ENCODE measurements at regions not wholly inside any gene's neighbourhood (a gene's known extent, or its start where the extent isn't known, plus 50 kb on each side); places are given as distances from the start of the nearest gene placed in this dataset.
"Not testable (repeated sequence)": the region's sequence is repeated elsewhere in the genome, so short reads cannot be mapped to it uniquely, and the experiment has no call there.

- Histone ChIP-seq H3K4me1 (ENCODE audit: control insufficient read depth in 2 of 2, insufficient read depth in 2 of 2, low read length in 2 of 2) (no peaks in the 10 kb centered on the region), H3K27me3 (ENCODE audit: control insufficient read depth in 2 of 2, insufficient read depth in 1 of 2, low read length in 1 of 2) (no peaks in the 10 kb centered on the region), H3K27ac (ENCODE audit: low read depth in 1 of 2, low read length in 1 of 2) (no peak overlapping the region), H3K9me3 (ENCODE audit: control insufficient read depth in 2 of 2, insufficient read depth in 1 of 2, low read length in 1 of 2) (no peaks in the 10 kb centered on the region), H3K36me3 (ENCODE audit: control insufficient read depth in 2 of 2, insufficient read depth in 2 of 2, low read length in 1 of 2) (no peaks in the 10 kb centered on the region), H3K4me3 (ENCODE audit: low read length in 2 of 2) (no peak overlapping the region)
- WGBS = 89% methylated on average over 5 of the region's 5 CpGs
- DNase-seq (ENCODE audit: low read depth in 6 of 9, low spot score in 9 of 9) = no peak
Observed at GRCh38 chr18:38747153-38747552, 1181.6 kb upstream of the CELF4 start.

DNA sequence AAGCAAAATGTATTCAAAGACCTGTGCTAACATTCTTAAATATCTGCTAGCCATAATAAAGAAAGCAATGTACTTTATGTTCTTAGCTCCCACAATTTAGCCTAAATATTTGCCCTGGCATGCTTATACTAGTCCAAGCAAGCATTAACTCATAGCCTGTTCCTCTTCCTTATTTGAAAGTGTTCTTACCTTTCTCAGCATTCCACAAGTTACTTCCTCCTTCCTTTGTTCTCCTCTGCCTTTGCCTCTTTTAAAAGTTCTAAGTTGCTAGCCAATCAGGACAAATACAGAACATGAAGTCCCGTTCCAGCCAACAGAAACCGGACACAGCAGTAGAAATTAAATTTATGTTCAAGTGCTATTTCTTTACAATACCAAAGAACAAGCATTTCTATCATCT, 1154.6 kb upstream of the CELF4 start:
- not testable (repeated sequence) for H3K4me3 ChIP-seq (ENCODE audit: low read length in 2 of 2); H3K36me3 ChIP-seq (ENCODE audit: control insufficient read depth in 2 of 2, insufficient read depth in 2 of 2, low read length in 1 of 2); H3K9me3 ChIP-seq (ENCODE audit: control insufficient read depth in 2 of 2, insufficient read depth in 1 of 2, low read length in 1 of 2); H3K4me1 ChIP-seq (ENCODE audit: control insufficient read depth in 2 of 2, insufficient read depth in 2 of 2, low read length in 2 of 2); H3K27me3 ChIP-seq (ENCODE audit: control insufficient read depth in 2 of 2, insufficient read depth in 1 of 2, low read length in 1 of 2); DNase-seq (ENCODE audit: low read depth in 6 of 9, low spot score in 9 of 9); H3K27ac ChIP-seq (ENCODE audit: low read depth in 1 of 2, low read length in 1 of 2)
- WGBS = 88% methylated on average over 2 of the region's 2 CpGs

GRCh38 chr18:38718365-38718901, 1152.8 kb upstream of the CELF4 start:
- H3K9me3 ChIP-seq (ENCODE audit: control insufficient read depth in 2 of 2, insufficient read depth in 1 of 2, low read length in 1 of 2) = peaks cover 0 to 7% of the 10 kb centered on the region in 2 donors
- 98% methylated on average over 34 of the region's 34 CpGs for WGBS
- DNase-seq (ENCODE audit: low read depth in 6 of 9, low spot score in 9 of 9) = no peak

DNA sequence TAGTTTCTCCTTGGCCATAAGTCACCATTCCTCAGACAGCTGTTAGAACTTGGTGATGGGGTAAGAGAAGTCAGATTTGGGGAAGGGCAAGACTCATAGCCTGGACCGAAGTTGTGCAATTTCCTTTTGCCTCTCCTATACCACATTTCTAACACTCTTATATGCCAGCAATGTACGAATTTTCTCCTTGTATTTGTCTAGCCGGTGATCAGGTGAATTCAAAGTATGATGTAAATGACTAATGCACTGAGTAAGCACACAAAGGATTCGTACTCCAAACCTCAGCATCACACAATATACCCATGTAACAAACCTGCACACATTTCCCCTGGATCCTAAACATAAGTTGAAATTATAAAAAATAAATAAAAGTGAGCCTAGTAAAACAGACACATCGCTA, 1143.5 kb upstream of the CELF4 start:
- DNase-seq (ENCODE audit: low read depth in 6 of 9, low spot score in 9 of 9) = no peak
- Histone ChIP-seq H3K36me3 (ENCODE audit: control insufficient read depth in 2 of 2, insufficient read depth in 2 of 2, low read length in 1 of 2) (no peaks in the 10 kb centered on the region), H3K27me3 (ENCODE audit: control insufficient read depth in 2 of 2, insufficient read depth in 1 of 2, low read length in 1 of 2) (no peaks in the 10 kb centered on the region), H3K4me1 (ENCODE audit: control insufficient read depth in 2 of 2, insufficient read depth in 2 of 2, low read length in 2 of 2) (no peaks in the 10 kb centered on the region), H3K9me3 (ENCODE audit: control insufficient read depth in 2 of 2, insufficient read depth in 1 of 2, low read length in 1 of 2) (no peaks in the 10 kb centered on the region), H3K27ac (ENCODE audit: low read depth in 1 of 2, low read length in 1 of 2) (no peak overlapping the region), H3K4me3 (ENCODE audit: low read length in 2 of 2) (no peak overlapping the region)
- 96% methylated on average over 5 of the region's 5 CpGs for WGBS

More at GRCh38 chr18:38718365-38718901, 1152.8 kb upstream of the CELF4 start:
- H3K27ac ChIP-seq (ENCODE audit: low read depth in 1 of 2, low read length in 1 of 2) = no peak overlapping the region
- no peaks in the 10 kb centered on the region for H3K4me1 ChIP-seq (ENCODE audit: control insufficient read depth in 2 of 2, insufficient read depth in 2 of 2, low read length in 2 of 2)
- H3K4me3 ChIP-seq (ENCODE audit: low read length in 2 of 2) = no peak overlapping the region
- no peaks in the 10 kb centered on the region for H3K36me3 ChIP-seq (ENCODE audit: control insufficient read depth in 2 of 2, insufficient read depth in 2 of 2, low read length in 1 of 2)
- H3K27me3 ChIP-seq (ENCODE audit: control insufficient read depth in 2 of 2, insufficient read depth in 1 of 2, low read length in 1 of 2) = no peaks in the 10 kb centered on the region

GRCh38 chr18:38706373-38706772, 1140.8 kb upstream of the CELF4 start:
- H3K9me3 ChIP-seq (ENCODE audit: control insufficient read depth in 2 of 2, insufficient read depth in 1 of 2, low read length in 1 of 2) = no peaks in the 10 kb centered on the region
- no peak overlapping the region for H3K27ac ChIP-seq (ENCODE audit: low read depth in 1 of 2, low read length in 1 of 2)
- no peaks in the 10 kb centered on the region for H3K4me1 ChIP-seq (ENCODE audit: control insufficient read depth in 2 of 2, insufficient read depth in 2 of 2, low read length in 2 of 2)
- 97% methylated on average over 5 of the region's 5 CpGs for WGBS
- H3K4me3 ChIP-seq (ENCODE audit: low read length in 2 of 2) = no peak overlapping the region
- no peaks in the 10 kb centered on the region for H3K36me3 ChIP-seq (ENCODE audit: control insufficient read depth in 2 of 2, insufficient read depth in 2 of 2, low read length in 1 of 2)
- no peaks in the 10 kb centered on the region for H3K27me3 ChIP-seq (ENCODE audit: control insufficient read depth in 2 of 2, insufficient read depth in 1 of 2, low read length in 1 of 2)
- DNase-seq (ENCODE audit: low read depth in 6 of 9, low spot score in 9 of 9) = no peak

DNA sequence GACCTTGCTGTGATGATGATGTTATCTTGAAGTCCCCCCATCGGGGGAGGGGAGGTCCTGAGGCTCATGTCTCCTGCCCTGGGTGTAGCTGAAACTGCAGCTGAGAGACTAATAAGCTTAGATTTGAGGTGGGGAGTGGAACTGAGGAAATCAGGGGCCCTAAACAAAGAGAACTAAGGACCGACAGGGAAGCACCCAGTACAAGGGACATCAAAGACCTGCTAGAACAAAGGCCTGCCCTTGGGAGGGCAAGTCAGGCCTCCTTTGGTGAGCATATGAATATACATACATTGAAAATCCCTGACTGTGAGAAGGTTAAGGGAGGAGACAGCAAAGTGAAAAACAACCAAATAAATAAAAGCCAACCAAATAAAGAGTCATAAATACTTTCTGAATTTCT, 1132.5 kb upstream of the CELF4 start:
- Histone ChIP-seq H3K9me3 (ENCODE audit: control insufficient read depth in 2 of 2, insufficient read depth in 1 of 2, low read length in 1 of 2) (no peaks in the 10 kb centered on the region), H3K27me3 (ENCODE audit: control insufficient read depth in 2 of 2, insufficient read depth in 1 of 2, low read length in 1 of 2) (no peaks in the 10 kb centered on the region), H3K36me3 (ENCODE audit: control insufficient read depth in 2 of 2, insufficient read depth in 2 of 2, low read length in 1 of 2) (no peaks in the 10 kb centered on the region), H3K4me3 (ENCODE audit: low read length in 2 of 2) (no peak overlapping the region), H3K4me1 (ENCODE audit: control insufficient read depth in 2 of 2, insufficient read depth in 2 of 2, low read length in 2 of 2) (no peaks in the 10 kb centered on the region), H3K27ac (ENCODE audit: low read depth in 1 of 2, low read length in 1 of 2) (no peak overlapping the region)
- no peak for DNase-seq (ENCODE audit: low read depth in 6 of 9, low spot score in 9 of 9)
- 92% methylated on average over 2 of the region's 2 CpGs for WGBS

DNA sequence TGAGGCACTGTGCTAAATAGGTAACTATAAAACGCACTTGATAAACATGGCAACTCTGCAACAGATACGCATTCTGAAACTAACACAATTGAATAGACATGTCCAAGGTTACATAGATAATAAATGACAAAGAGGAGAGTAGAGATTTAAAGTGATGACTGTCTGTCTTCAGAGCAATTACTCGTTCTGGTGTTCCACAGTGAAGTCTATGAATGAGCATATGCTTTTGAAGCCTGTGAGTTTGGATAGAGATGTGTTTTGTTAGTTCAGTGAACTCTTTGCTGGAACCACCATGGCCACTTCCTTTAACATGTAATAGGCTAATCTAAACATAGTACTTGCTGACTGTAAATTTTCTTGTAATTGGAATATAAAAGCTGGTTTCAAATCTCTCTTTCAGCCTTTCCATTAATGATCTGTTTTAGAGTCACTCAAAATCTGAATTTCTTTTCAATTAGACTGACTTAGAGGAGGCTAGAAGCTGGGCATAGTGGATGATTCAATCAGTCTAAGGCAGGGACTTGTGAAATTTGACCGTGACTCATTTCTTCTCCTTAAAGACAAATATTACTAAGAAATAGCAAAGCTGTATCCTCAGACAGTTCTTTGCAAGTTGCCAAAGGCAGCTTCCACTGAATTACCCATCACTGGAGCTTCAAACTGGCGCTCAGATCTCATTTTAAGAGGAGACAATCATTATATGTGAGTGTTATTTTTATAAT, 1130.1 kb upstream of the CELF4 start:
- Histone ChIP-seq H3K27ac (ENCODE audit: low read depth in 1 of 2, low read length in 1 of 2) (no peak overlapping the region), H3K4me3 (ENCODE audit: low read length in 2 of 2) (no peak overlapping the region), H3K4me1 (ENCODE audit: control insufficient read depth in 2 of 2, insufficient read depth in 2 of 2, low read length in 2 of 2) (no peaks in the 10 kb centered on the region), H3K36me3 (ENCODE audit: control insufficient read depth in 2 of 2, insufficient read depth in 2 of 2, low read length in 1 of 2) (no peaks in the 10 kb centered on the region), H3K27me3 (ENCODE audit: control insufficient read depth in 2 of 2, insufficient read depth in 1 of 2, low read length in 1 of 2) (no peaks in the 10 kb centered on the region), H3K9me3 (ENCODE audit: control insufficient read depth in 2 of 2, insufficient read depth in 1 of 2, low read length in 1 of 2) (no peaks in the 10 kb centered on the region)
- WGBS = 91% methylated on average over 5 of the region's 5 CpGs
- no peak for DNase-seq (ENCODE audit: low read depth in 6 of 9, low spot score in 9 of 9)

DNA sequence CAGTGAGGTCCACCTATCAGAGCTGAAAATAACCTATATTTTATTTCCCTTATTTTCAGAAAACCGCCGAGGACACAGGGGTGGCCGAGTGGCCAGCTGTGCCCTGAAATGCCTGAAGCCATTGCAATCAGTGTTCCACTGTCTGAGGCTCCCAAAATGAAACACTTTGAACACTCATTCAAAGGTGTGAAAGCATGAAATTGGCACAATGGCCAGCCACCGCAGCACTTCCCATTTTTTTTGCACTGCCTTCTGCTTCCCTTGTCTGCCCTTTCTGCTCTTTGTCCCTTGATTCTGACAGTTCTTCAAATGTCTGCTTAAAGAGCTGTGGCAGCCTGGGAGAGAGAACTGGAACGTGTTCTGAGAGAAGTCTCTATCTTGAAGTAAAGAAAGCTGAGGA, 1127.5 kb upstream of the CELF4 start:
- Histone ChIP-seq H3K27me3 (ENCODE audit: control insufficient read depth in 2 of 2, insufficient read depth in 1 of 2, low read length in 1 of 2) (no peaks in the 10 kb centered on the region), H3K4me1 (ENCODE audit: control insufficient read depth in 2 of 2, insufficient read depth in 2 of 2, low read length in 2 of 2) (no peaks in the 10 kb centered on the region), H3K9me3 (ENCODE audit: control insufficient read depth in 2 of 2, insufficient read depth in 1 of 2, low read length in 1 of 2) (no peaks in the 10 kb centered on the region), H3K36me3 (ENCODE audit: control insufficient read depth in 2 of 2, insufficient read depth in 2 of 2, low read length in 1 of 2) (no peaks in the 10 kb centered on the region), H3K27ac (ENCODE audit: low read depth in 1 of 2, low read length in 1 of 2) (no peak overlapping the region), H3K4me3 (ENCODE audit: low read length in 2 of 2) (no peak overlapping the region)
- WGBS = 58% methylated on average over 5 of the region's 5 CpGs
- no peak for DNase-seq (ENCODE audit: low read depth in 6 of 9, low spot score in 9 of 9)

- WGBS = 59% methylated on average over 6 of the region's 6 CpGs
- Histone ChIP-seq H3K36me3 (ENCODE audit: control insufficient read depth in 2 of 2, insufficient read depth in 2 of 2, low read length in 1 of 2) (no peaks in the 10 kb centered on the region), H3K4me3 (ENCODE audit: low read length in 2 of 2) (no peak overlapping the region), H3K9me3 (ENCODE audit: control insufficient read depth in 2 of 2, insufficient read depth in 1 of 2, low read length in 1 of 2) (no peaks in the 10 kb centered on the region), H3K4me1 (ENCODE audit: control insufficient read depth in 2 of 2, insufficient read depth in 2 of 2, low read length in 2 of 2) (no peaks in the 10 kb centered on the region), H3K27ac (ENCODE audit: low read depth in 1 of 2, low read length in 1 of 2) (no peak overlapping the region), H3K27me3 (ENCODE audit: control insufficient read depth in 2 of 2, insufficient read depth in 1 of 2, low read length in 1 of 2) (no peaks in the 10 kb centered on the region)
- DNase-seq (ENCODE audit: low read depth in 6 of 9, low spot score in 9 of 9) = no peak
Observed at GRCh38 chr18:38690626-38691025, 1125.0 kb upstream of the CELF4 start.

Measured in thymus (tissue), 11 donors.